DOHH2 (cell line): ENCODE measurements at regions not wholly inside any gene's neighbourhood (a gene's known extent, or its start where the extent isn't known, plus 50 kb on each side); places are given as distances from the start of the nearest gene placed in this dataset.

Source experiments
- H3F3A ChIP-seq: fragments of 200-600 bp; sonication (generic), shearing (Covaris generic); 2 replicates; pipeline ENCODE4 v1.6.0; 2016; ENCODE audit warnings: antibody characterized with exemption, mild to moderate bottlenecking; ENCODE audit not compliant: control insufficient read depth, insufficient read depth
- H3K27ac ChIP-seq: fragments of 200-600 bp; sonication (generic); 2 replicates; pipeline ENCODE4 v1.5.1; 2014; ENCODE audit warnings: low read depth, mild to moderate bottlenecking, low read length, moderate library complexity
- H3K27me3 ChIP-seq: fragments of 200-600 bp; sonication (generic); 2 replicates; pipeline ENCODE4 v1.6.1; 2014; ENCODE audit warnings: mild to moderate bottlenecking, low read length, mixed read lengths; ENCODE audit not compliant: control insufficient read depth
- H3K36me3 ChIP-seq: fragments of 200-600 bp; sonication (generic); 2 replicates; pipeline ENCODE4 v1.6.1; 2014; ENCODE audit warnings: mild to moderate bottlenecking, low read length, moderate library complexity, mixed read lengths; ENCODE audit not compliant: control insufficient read depth
- H3K4me1 ChIP-seq: fragments of 200-600 bp; sonication (generic); 2 replicates; pipeline ENCODE4 v1.6.1; 2014; ENCODE audit warnings: mild to moderate bottlenecking, low read length, mixed read lengths; ENCODE audit not compliant: control insufficient read depth
- H3K4me2 ChIP-seq: fragments of 200-600 bp; sonication (generic); 2 replicates; pipeline ENCODE4 v1.6.0; 2014; ENCODE audit warnings: mild to moderate bottlenecking, low read length, moderate library complexity
- H3K4me3 ChIP-seq: fragments of 200-600 bp; sonication (generic); 2 replicates; pipeline ENCODE4 v1.5.1; 2014; ENCODE audit warnings: mild to moderate bottlenecking, low read length, mixed read lengths
- H3K79me2 ChIP-seq: fragments of 200-600 bp; sonication (generic); 2 replicates; pipeline ENCODE4 v1.6.1; 2014; ENCODE audit warnings: mild to moderate bottlenecking, low read length, mixed read lengths; ENCODE audit not compliant: control insufficient read depth
- H3K9me2 ChIP-seq: fragments of 200-600 bp; sonication (generic); replicated peaks from 2 replicates; pipeline ENCODE4 v1.6.1; 2014; ENCODE audit warnings: mild to moderate bottlenecking, low read length, mixed read lengths; ENCODE audit not compliant: control insufficient read depth
- H3K9me3 ChIP-seq: fragments of 200-600 bp; sonication (generic); 2 replicates; pipeline ENCODE4 v1.6.1; 2014; ENCODE audit warnings: antibody characterized with exemption, low read length, mixed read lengths; ENCODE audit not compliant: control insufficient read depth, insufficient read depth
- H4K20me1 ChIP-seq: fragments of 200-600 bp; sonication (generic); 2 replicates; pipeline ENCODE4 v1.6.0; 2014; ENCODE audit warnings: low read depth, mild to moderate bottlenecking, antibody characterized with exemption, low read length, moderate library complexity; ENCODE audit not compliant: control insufficient read depth, insufficient read depth
- CTCF ChIP-seq: fragments of 200-600 bp; sonication (generic); IDR thresholded peaks from one replicate; pipeline ENCODE4 v1.5.1; 2014; ENCODE audit warnings: antibody characterized with exemption, mild to moderate bottlenecking, low read depth, low read length; ENCODE audit not compliant: poor library complexity, severe bottlenecking
- EZH2phosphoT487 ChIP-seq: fragments of 200-600 bp; sonication (generic); IDR thresholded peaks from 2 replicates; pipeline ENCODE4 v1.6.1; 2017; ENCODE audit warnings: borderline replicate concordance, mild to moderate bottlenecking, antibody characterized with exemption, low read length, moderate library complexity, mixed read lengths

GRCh38 chr20:63066506-63067265 lies 59.9 kb upstream of the BHLHE23 start:
- Histone ChIP-seq H3K27ac (no peak overlapping the region), H3K36me3 (no peaks in the 10 kb centered on the region), H3K4me2 (no peak overlapping the region), H3K79me2 (no peaks in the 10 kb centered on the region), H3K9me3 (no peaks in the 10 kb centered on the region), H3K27me3 (no peaks in the 10 kb centered on the region), H3K4me1 (no peaks in the 10 kb centered on the region), H3K9me2 (no peaks in the 10 kb centered on the region), H4K20me1 (no peaks in the 10 kb centered on the region), H3F3A (no peaks in the 10 kb centered on the region), H3K4me3 (no peak overlapping the region)
- TF ChIP-seq EZH2phosphoT487 (no peak), CTCF (no peak)

- H4K20me1 ChIP-seq: no peaks in the 10 kb centered on the region
Measured at GRCh38 chr20:63065911-63066310, 59.1 kb upstream of the BHLHE23 start.

GRCh38 chr20:63064745-63065711 lies 58.3 kb upstream of the BHLHE23 start:
- Histone ChIP-seq H3K27me3 (no peaks in the 10 kb centered on the region), H3K9me2 (no peaks in the 10 kb centered on the region)

More at GRCh38 chr20:63065911-63066310, 59.1 kb upstream of the BHLHE23 start:
- Histone ChIP-seq H3K9me3 (no peaks in the 10 kb centered on the region), H3K4me2 (no peak overlapping the region), H3K79me2 (no peaks in the 10 kb centered on the region), H3F3A (no peaks in the 10 kb centered on the region), H3K4me3 (no peak overlapping the region), H3K9me2 (no peaks in the 10 kb centered on the region), H3K4me1 (no peaks in the 10 kb centered on the region), H3K27me3 (no peaks in the 10 kb centered on the region), H3K36me3 (no peaks in the 10 kb centered on the region), H3K27ac (no peak overlapping the region)
- TF ChIP-seq CTCF (no peak), EZH2phosphoT487 (no peak)

More at GRCh38 chr20:63064745-63065711, 58.3 kb upstream of the BHLHE23 start:
- no peaks in the 10 kb centered on the region for H3K4me1 ChIP-seq
- H3K9me3 ChIP-seq: no peaks in the 10 kb centered on the region
- H3K4me2 ChIP-seq: no peak overlapping the region
- no peaks in the 10 kb centered on the region for H4K20me1 ChIP-seq
- H3F3A ChIP-seq: no peaks in the 10 kb centered on the region
- no peak overlapping the region for H3K27ac ChIP-seq
- H3K36me3 ChIP-seq: no peaks in the 10 kb centered on the region
- no peak overlapping the region for H3K4me3 ChIP-seq
- H3K79me2 ChIP-seq: no peaks in the 10 kb centered on the region
- TF ChIP-seq CTCF (no peak), EZH2phosphoT487 (no peak)
